ENCODE measurements at regions not wholly inside any gene's neighbourhood (a gene's known extent, or its start where the extent isn't known, plus 50 kb on each side); places are given as distances from the start of the nearest gene placed in this dataset.

DNA sequence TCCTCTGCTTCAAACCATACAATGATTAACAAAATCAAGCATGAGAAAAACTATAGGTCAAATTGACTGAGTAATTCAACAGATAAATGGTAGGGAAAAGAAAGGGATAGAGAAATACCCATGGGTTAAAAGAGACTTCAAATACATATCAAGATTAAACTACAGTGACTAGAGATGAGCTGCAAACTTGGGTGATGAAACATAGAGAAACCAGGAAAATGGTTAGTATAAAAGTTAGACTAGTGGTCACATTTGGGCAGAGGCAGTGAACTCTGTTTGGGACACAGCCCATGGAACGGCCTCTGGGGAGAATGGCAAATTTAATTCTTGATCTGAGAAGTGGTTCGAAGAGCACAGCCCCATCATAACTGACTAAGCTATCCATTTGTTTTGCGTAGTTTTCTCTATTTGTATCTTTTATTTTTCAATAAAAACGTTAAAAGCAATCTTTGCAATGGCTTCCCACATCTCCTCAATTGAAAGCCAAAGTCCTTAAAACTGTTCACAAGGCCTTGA, 99.4 kb downstream of the APIP start:
- H3K4me3 Mint-ChIP-seq: no peak overlapping the region
- intact Hi-C loops (cut with micrococcal nuclease): no loop called here
- peaks cover 4% of the 10 kb centered on the region for H3K36me3 Mint-ChIP-seq (ENCODE audit: low read depth)
- POLR2A ChIA-PET: interaction anchor here (0.6 kb wide), 1 partner anchor 623 kb away, joined by 3 read pairs; no protein-coding TSS in a partner anchor
- peaks cover 10% of the 10 kb centered on the region for H3K9me3 Mint-ChIP-seq
- ATAC-seq (no peak), DNase-seq (no peak)
- TF ChIP-seq, protein P1, sequence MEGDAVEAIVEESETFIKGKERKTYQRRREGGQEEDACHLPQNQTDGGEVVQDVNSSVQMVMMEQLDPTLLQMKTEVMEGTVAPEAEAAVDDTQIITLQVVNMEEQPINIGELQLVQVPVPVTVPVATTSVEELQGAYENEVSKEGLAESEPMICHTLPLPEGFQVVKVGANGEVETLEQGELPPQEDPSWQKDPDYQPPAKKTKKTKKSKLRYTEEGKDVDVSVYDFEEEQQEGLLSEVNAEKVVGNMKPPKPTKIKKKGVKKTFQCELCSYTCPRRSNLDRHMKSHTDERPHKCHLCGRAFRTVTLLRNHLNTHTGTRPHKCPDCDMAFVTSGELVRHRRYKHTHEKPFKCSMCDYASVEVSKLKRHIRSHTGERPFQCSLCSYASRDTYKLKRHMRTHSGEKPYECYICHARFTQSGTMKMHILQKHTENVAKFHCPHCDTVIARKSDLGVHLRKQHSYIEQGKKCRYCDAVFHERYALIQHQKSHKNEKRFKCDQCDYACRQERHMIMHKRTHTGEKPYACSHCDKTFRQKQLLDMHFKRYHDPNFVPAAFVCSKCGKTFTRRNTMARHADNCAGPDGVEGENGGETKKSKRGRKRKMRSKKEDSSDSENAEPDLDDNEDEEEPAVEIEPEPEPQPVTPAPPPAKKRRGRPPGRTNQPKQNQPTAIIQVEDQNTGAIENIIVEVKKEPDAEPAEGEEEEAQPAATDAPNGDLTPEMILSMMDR (IDR thresholded peaks at IDR 0.05): no peak
- no peaks in the 10 kb centered on the region for H3K4me1 Mint-ChIP-seq (ENCODE audit: low read depth)
- H3K27me3 Mint-ChIP-seq: peaks cover 11% of the 10 kb centered on the region
- CTCF ChIA-PET: no interaction called here
- no peak overlapping the region for H3K27ac Mint-ChIP-seq

DNA sequence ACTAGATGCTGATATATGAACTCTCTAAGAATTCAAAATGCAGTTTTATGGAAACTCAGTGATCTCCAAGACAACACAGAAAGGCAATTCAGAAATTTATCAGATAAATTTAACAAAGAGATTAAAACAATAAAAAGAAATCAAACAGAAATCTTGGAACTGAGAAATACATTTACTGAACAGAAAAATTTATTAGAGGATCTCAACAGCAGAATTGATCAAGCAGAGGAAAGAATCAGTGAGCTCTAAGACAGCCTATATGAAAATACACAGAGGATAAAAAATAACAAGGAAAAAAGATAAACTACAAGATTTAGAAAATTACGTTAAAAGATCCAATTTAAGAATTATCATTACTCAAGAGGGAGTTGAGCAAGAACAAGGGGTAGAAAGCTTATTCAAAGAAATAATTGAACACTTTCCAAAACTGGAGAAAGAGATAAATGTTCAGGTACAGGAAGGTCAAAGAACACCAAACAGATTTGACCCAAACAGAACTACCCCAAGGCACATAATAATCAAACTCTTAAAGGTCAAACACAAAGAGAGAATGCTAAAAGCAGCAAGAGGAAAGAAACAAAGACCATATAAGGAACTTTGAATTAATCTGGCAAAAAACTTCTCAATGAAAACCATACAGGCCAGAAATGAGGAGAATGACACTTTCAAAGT, 103.1 kb downstream of the APIP start:
- peaks cover 17% of the 10 kb centered on the region for H3K9me3 Mint-ChIP-seq
- DNase-seq (no peak), ATAC-seq (no peak)
- peaks cover 20% of the 10 kb centered on the region for H3K27me3 Mint-ChIP-seq
- no peak overlapping the region for H3K27ac Mint-ChIP-seq
- H3K4me1 Mint-ChIP-seq (ENCODE audit: low read depth): no peaks in the 10 kb centered on the region
- H3K36me3 Mint-ChIP-seq (ENCODE audit: low read depth): peaks cover 4% of the 10 kb centered on the region
- intact Hi-C loops (cut with micrococcal nuclease): no loop called here
- POLR2A ChIA-PET: no interaction called here
- H3K4me3 Mint-ChIP-seq: no peak overlapping the region
- CTCF ChIA-PET: no interaction called here
- TF ChIP-seq, protein P1 (IDR thresholded peaks at IDR 0.05): no peak

DNA sequence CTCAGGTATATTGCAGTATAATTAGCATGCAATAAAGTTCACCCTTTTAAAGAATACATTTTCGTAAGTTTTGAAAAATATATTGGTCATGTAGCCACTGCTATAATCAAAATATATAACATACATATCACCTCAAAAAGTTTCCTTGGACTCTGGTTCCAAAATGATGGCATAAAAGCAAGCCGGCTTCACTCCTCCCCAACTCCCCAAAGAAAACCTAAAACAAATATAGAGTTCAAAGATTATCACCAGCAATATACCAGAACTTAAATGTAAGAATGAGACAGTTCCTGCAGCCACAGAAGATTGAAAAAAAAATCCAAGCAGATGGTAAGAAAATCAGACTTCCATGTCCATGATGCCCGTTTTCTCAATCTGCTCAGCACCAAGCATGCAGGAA, 104.3 kb downstream of the APIP start:
- peaks cover 17% of the 10 kb centered on the region for H3K9me3 Mint-ChIP-seq
- TF ChIP-seq, protein P1 (IDR thresholded peaks at IDR 0.05): no peak
- no peaks in the 10 kb centered on the region for H3K4me1 Mint-ChIP-seq (ENCODE audit: low read depth)
- H3K27ac Mint-ChIP-seq: no peak overlapping the region
- ATAC-seq: no peak
- peaks cover 4% of the 10 kb centered on the region for H3K36me3 Mint-ChIP-seq (ENCODE audit: low read depth)
- ChIA-PET POLR2A (no interaction called here), CTCF (no interaction called here)
- peaks cover 26% of the 10 kb centered on the region for H3K27me3 Mint-ChIP-seq
- intact Hi-C loops (cut with micrococcal nuclease): no loop called here
- H3K4me3 Mint-ChIP-seq: no peak overlapping the region
- DNase-seq: no peak

DNA sequence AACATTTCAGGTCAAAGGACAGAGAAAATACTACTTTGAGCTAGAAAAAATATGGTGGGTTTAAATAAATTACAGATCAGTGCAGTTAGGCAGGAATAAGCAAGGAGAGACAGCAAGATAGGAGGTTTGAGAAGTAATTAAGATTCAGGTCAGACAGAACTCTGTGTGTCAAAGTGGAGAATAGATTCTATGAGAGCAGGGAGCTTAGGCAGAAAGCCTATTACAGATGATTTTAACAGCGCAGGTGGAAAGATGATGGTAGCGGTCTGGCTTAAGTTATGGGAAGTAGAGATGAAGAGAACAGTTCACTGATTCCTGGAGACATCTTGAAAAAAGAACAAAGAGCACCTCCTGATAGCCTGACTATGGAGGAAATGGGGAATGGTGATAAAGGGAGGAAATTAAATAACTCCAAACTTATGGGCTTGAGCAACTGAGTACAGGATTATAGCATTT, 106.0 kb downstream of the APIP start:
- POLR2A ChIA-PET: interaction anchor here (1.1 kb wide), 1 partner anchor 247 kb away, joined by 3 read pairs; no protein-coding TSS in a partner anchor
- CTCF ChIA-PET: no interaction called here
- Mint-ChIP-seq H3K9me3 (peaks cover 17% of the 10 kb centered on the region), H3K27ac (no peak overlapping the region), H3K36me3 (ENCODE audit: low read depth) (peaks cover 4% of the 10 kb centered on the region), H3K4me3 (no peak overlapping the region), H3K27me3 (peaks cover 32% of the 10 kb centered on the region), H3K4me1 (ENCODE audit: low read depth) (no peaks in the 10 kb centered on the region)
- DNase-seq (no peak), ATAC-seq (no peak)
- TF ChIP-seq, protein P1 (IDR thresholded peaks at IDR 0.05): no peak
- intact Hi-C loops (cut with micrococcal nuclease): no loop called here
